Transverse colon (tissue), 4 donors: ENCODE measurements at regions not wholly inside any gene's neighbourhood (a gene's known extent, or its start where the extent isn't known, plus 50 kb on each side); places are given as distances from the start of the nearest gene placed in this dataset.

ENCODE experiments used
- DNase-seq: peaks from one replicate; pipeline ENCODE4 v3.0.0-alpha.2; 2019
- H3K27ac ChIP-seq, 4 donors: fragments of 200-600 bp; sonication (generic); 2 replicates each; pipeline ENCODE4 v1.5.1; 2016 to 2018; ENCODE audit warnings: inconsistent platforms in 4 of 4
- H3K27me3 ChIP-seq: fragments of 200-600 bp; sonication (generic); 2 replicates; pipeline ENCODE4 v1.5.1; 2017; ENCODE audit warnings: inconsistent platforms
- H3K36me3 ChIP-seq, 4 donors: fragments of 200-600 bp; sonication (generic); 2 replicates each; pipeline ENCODE4 v1.5.1; 2017 to 2019; ENCODE audit warnings: inconsistent platforms in 4 of 4
- H3K4me1 ChIP-seq, 4 donors: fragments of 200-600 bp; sonication (generic); 2 replicates each; pipeline ENCODE4 v1.5.1; 2017 to 2020; ENCODE audit warnings: inconsistent platforms in 4 of 4
- H3K4me3 ChIP-seq, 4 donors: fragments of 200-600 bp; sonication (generic); 1 replicate in 1 of 4; 2 replicates in 3 of 4; pipeline versions ENCODE4 v1.5.1 to v1.6.1; 2017 to 2019; ENCODE audit warnings: inconsistent platforms in 4 of 4
- H3K9me3 ChIP-seq, 2 donors: fragments of 200-600 bp; sonication (generic); 2 replicates each; pipeline ENCODE4 v1.5.1; 2017 to 2019; ENCODE audit warnings: inconsistent platforms in 2 of 2
- CTCF ChIP-seq, 5 experiments: fragments of 200-600 bp in 3 of 5; fragments of 450-650 bp in 2 of 5; sonication (generic) in 3 of 5; IDR thresholded peaks; 1 replicate in 2 of 5; 2 replicates in 3 of 5; pipeline ENCODE4 v1.5.1; 2016 to 2017; ENCODE audit warnings: antibody characterized with exemption in 5 of 5, inconsistent platforms in 3 of 5, mild to moderate bottlenecking in 2 of 5, moderate library complexity in 1 of 5
- EP300 ChIP-seq: sonication (generic); formaldehyde crosslinking; IDR thresholded peaks from one replicate; pipeline ENCODE4 v1.6.1; 2017; ENCODE audit warnings: antibody characterized with exemption, low read depth
- POLR2A ChIP-seq: fragments of 450-650 bp; IDR thresholded peaks from one replicate; pipeline ENCODE4 v1.6.1; 2016; ENCODE audit warnings: antibody characterized with exemption, mild to moderate bottlenecking, moderate library complexity
- POLR2AphosphoS5 ChIP-seq, 3 donors: sonication (generic); formaldehyde crosslinking; IDR thresholded peaks; one replicate each; pipeline ENCODE4 v1.6.1; 2016; ENCODE audit warnings: antibody characterized with exemption in 3 of 3
- WGBS, 2 donors: methylation state at CpG; one replicate each; pipeline ENCODE4 v1.1.5; 2018; ENCODE audit warnings: low coverage in 1 of 2; 5-methylcytosine and 5-hydroxymethylcytosine counted together
- in situ Hi-C, 4 donors: fragments of 200-750 bp; cut with MboI; loops; one replicate each; pipeline versions ENCODE4 v1.15.0 to v1.15.1; 2017; ENCODE audit warnings: low sequenced_read_pairs in 3 of 4, low pct_ligation_motif_present in 1 of 4, low pct_unique_long_range_greater_than_20kb in 1 of 4
- intact Hi-C: fragments of 100-400 bp; cut with DNase I; formaldehyde crosslinking; loops from one replicate; pipeline ENCODE4 v1.15.1; 2023; ENCODE audit warnings: low total_unique reads

GRCh38 chr11:115965767-115966504, 461.7 kb upstream of the CADM1 start:
- H3K36me3 ChIP-seq, result no peaks in the 10 kb centered on the region
- no peak for DNase-seq
- H3K4me3 ChIP-seq, result no peak overlapping the region
- WGBS, 2 donors, result 70 to 75% methylated on average over 8 to 13 of the region's 13 CpGs
- TF ChIP-seq POLR2AphosphoS5 (IDR thresholded peaks at IDR 0.05), result no peak
- no peak for TF ChIP-seq POLR2A
- no peak for TF ChIP-seq EP300
- no peak for TF ChIP-seq CTCF (IDR thresholded peaks at IDR 0.05)
- H3K27ac ChIP-seq, result no peak overlapping the region
- in situ Hi-C loops (no loop called here), intact Hi-C loops (no loop called here)
- H3K9me3 ChIP-seq, result no peaks in the 10 kb centered on the region
- H3K27me3 ChIP-seq, result peaks cover 6% of the 10 kb centered on the region
- no peaks in the 10 kb centered on the region for H3K4me1 ChIP-seq

GRCh38 chr11:115964091-115964490, 459.9 kb upstream of the CADM1 start:
- intact Hi-C loops (no loop called here), in situ Hi-C loops (no loop called here)
- Histone ChIP-seq H3K4me1 (no peaks in the 10 kb centered on the region), H3K27me3 (peaks cover 16% of the 10 kb centered on the region), H3K4me3 (no peak overlapping the region), H3K9me3 (no peaks in the 10 kb centered on the region), H3K36me3 (no peaks in the 10 kb centered on the region), H3K27ac (no peak overlapping the region)
- TF ChIP-seq CTCF (IDR thresholded peaks at IDR 0.05) (no peak), EP300 (no peak), POLR2A (no peak), POLR2AphosphoS5 (IDR thresholded peaks at IDR 0.05) (no peak)
- WGBS, 2 donors, result 75 to 80% methylated on average over 1 to 2 of the region's 2 CpGs
- no peak for DNase-seq

- Histone ChIP-seq H3K4me3 (no peak overlapping the region), H3K27ac (no peak overlapping the region), H3K27me3 (peaks cover 23% of the 10 kb centered on the region), H3K4me1 (no peaks in the 10 kb centered on the region), H3K36me3 (no peaks in the 10 kb centered on the region), H3K9me3 (no peaks in the 10 kb centered on the region)
- intact Hi-C loops, result no loop called here
- in situ Hi-C loops, result no loop called here
- TF ChIP-seq POLR2A, result no peak
- no peak for TF ChIP-seq EP300
- no peak for TF ChIP-seq POLR2AphosphoS5 (IDR thresholded peaks at IDR 0.05)
- TF ChIP-seq CTCF (IDR thresholded peaks at IDR 0.05), result no peak
- WGBS, 2 donors, result 54 to 80% methylated on average over 1 to 6 of the region's 6 CpGs
- DNase-seq, result no peak
These were observed 458.9 kb upstream of the CADM1 start for GRCh38 chr11:115963156-115963555.

GRCh38 chr11:115961159-115962003, 457.2 kb upstream of the CADM1 start:
- no peak overlapping the region for H3K4me3 ChIP-seq
- intact Hi-C loops, result no loop called here
- in situ Hi-C loops, result no loop called here
- peaks cover 23% of the 10 kb centered on the region for H3K27me3 ChIP-seq
- TF ChIP-seq POLR2AphosphoS5 (IDR thresholded peaks at IDR 0.05) (no peak), POLR2A (no peak), EP300 (no peak)
- no peaks in the 10 kb centered on the region for H3K36me3 ChIP-seq
- no peaks in the 10 kb centered on the region for H3K4me1 ChIP-seq
- no peak for DNase-seq
- WGBS, 2 donors, result 70 to 72% methylated on average over 3 to 11 of the region's 11 CpGs
- H3K27ac ChIP-seq, result no peak overlapping the region
- H3K9me3 ChIP-seq, result no peaks in the 10 kb centered on the region
